Neural cell (in vitro differentiated cells): ENCODE measurements at regions not wholly inside any gene's neighbourhood (a gene's known extent, or its start where the extent isn't known, plus 50 kb on each side); places are given as distances from the start of the nearest gene placed in this dataset.

Source experiments
- H2AFZ ChIP-seq: fragments of 200-600, 300-800 bp; sonication (generic), shearing (Covaris generic); 2 replicates; pipeline ENCODE4 v1.6.0; 2014; ENCODE audit warnings: low read depth, mild to moderate bottlenecking, antibody characterized with exemption, low read length, moderate library complexity
- H3F3A ChIP-seq: fragments of 200-600 bp; shearing (Covaris generic); 2 replicates; pipeline ENCODE4 v1.6.1; 2016; ENCODE audit warnings: mild to moderate bottlenecking, moderate library complexity, mixed read lengths, antibody characterized with exemption, low read length; ENCODE audit not compliant: insufficient read depth, poor library complexity, severe bottlenecking
- H3K27ac ChIP-seq: fragments of 200-600, 300-800 bp; sonication (generic), shearing (Covaris generic); 2 replicates; pipeline ENCODE4 v1.5.1; 2014; ENCODE audit warnings: mild to moderate bottlenecking, low read length, moderate library complexity
- H3K27me3 ChIP-seq: fragments of 300-800, 200-600 bp; sonication (generic), shearing (Covaris generic); 2 replicates; pipeline ENCODE4 v1.6.0; 2014; ENCODE audit warnings: mild to moderate bottlenecking, low read depth, low read length, moderate library complexity; ENCODE audit not compliant: insufficient read depth
- H3K36me3 ChIP-seq: fragments of 300-800, 200-600 bp; sonication (generic), shearing (Covaris generic); 2 replicates; pipeline ENCODE4 v1.5.1; 2014; ENCODE audit warnings: mild to moderate bottlenecking, antibody characterized with exemption, low read length, moderate library complexity; ENCODE audit not compliant: insufficient read depth
- H3K4me2 ChIP-seq: fragments of 300-800, 200-600 bp; sonication (generic), shearing (Covaris generic); 2 replicates; pipeline ENCODE4 v1.6.0; 2014; ENCODE audit warnings: mild to moderate bottlenecking, low read length
- H3K4me3 ChIP-seq: fragments of 300-800, 200-600 bp; sonication (generic), shearing (Covaris generic); 2 replicates; pipeline ENCODE4 v1.5.1; 2014; ENCODE audit warnings: mild to moderate bottlenecking, low read length, moderate library complexity
- H3K79me2 ChIP-seq: fragments of 200-600 bp; shearing (Covaris generic); replicated peaks from 2 replicates; pipeline ENCODE4 v1.6.0; 2014; ENCODE audit warnings: mild to moderate bottlenecking, low read length, moderate library complexity; ENCODE audit not compliant: insufficient read depth
- H3K9ac ChIP-seq: fragments of 300-800, 200-600 bp; sonication (generic), shearing (Covaris generic); 2 replicates; pipeline ENCODE4 v1.6.1; 2016; ENCODE audit warnings: mild to moderate bottlenecking, low read length, mixed read lengths
- H3K9me2 ChIP-seq: fragments of 200-600 bp; shearing (Covaris generic); 2 replicates; pipeline ENCODE4 v1.6.1; 2016; ENCODE audit warnings: mild to moderate bottlenecking, low read length, mixed read lengths; ENCODE audit not compliant: insufficient read depth
- H3K9me3 ChIP-seq: fragments of 200-600, 300-800 bp; sonication (generic), shearing (Covaris generic); 2 replicates; pipeline ENCODE4 v1.6.1; 2016; ENCODE audit warnings: mild to moderate bottlenecking, mixed run types, low read length, moderate library complexity, mixed read lengths
- H4K20me1 ChIP-seq: fragments of 200-600 bp; shearing (Covaris generic); 2 replicates; pipeline ENCODE4 v1.6.1; 2016; ENCODE audit warnings: mild to moderate bottlenecking, mixed run types; ENCODE audit not compliant: insufficient read depth
- CTCF ChIP-seq: fragments of 450-650 bp; IDR thresholded peaks from 2 replicates; pipeline ENCODE4 v1.5.1; 2014; ENCODE audit warnings: antibody characterized with exemption, mild to moderate bottlenecking, moderate library complexity; ENCODE audit not compliant: poor library complexity, severe bottlenecking
- EP300 ChIP-seq: fragments of 450-650 bp; conservative IDR thresholded peaks from 2 replicates; pipeline ENCODE4 v1.6.1; 2014; ENCODE audit warnings: antibody characterized with exemption, mild to moderate bottlenecking, moderate library complexity; ENCODE audit not compliant: poor library complexity, severe bottlenecking
- EZH2 ChIP-seq: fragments of 200-600, 300-800 bp; shearing (Covaris generic), sonication (generic); IDR thresholded peaks from 2 replicates; pipeline ENCODE4 v1.6.1; 2014; ENCODE audit warnings: antibody characterized with exemption, low read length, borderline replicate concordance, mild to moderate bottlenecking; ENCODE audit not compliant: insufficient read depth, poor library complexity, severe bottlenecking
- MXI1 ChIP-seq: fragments of 450-650 bp; conservative IDR thresholded peaks from 2 replicates; pipeline ENCODE4 v1.6.1; 2014; ENCODE audit warnings: antibody characterized with exemption, mild to moderate bottlenecking; ENCODE audit not compliant: poor library complexity, severe bottlenecking
- POLR2AphosphoS5 ChIP-seq: IDR thresholded peaks from 2 replicates; pipeline ENCODE4 v1.6.1; 2012
- RAD21 ChIP-seq: fragments of 450-650 bp; conservative IDR thresholded peaks from 2 replicates; pipeline ENCODE4 v1.6.1; 2014; ENCODE audit warnings: antibody characterized with exemption, mild to moderate bottlenecking, moderate library complexity
- REST ChIP-seq: IDR thresholded peaks from 2 replicates; pipeline ENCODE4 v1.6.1; 2012; ENCODE audit warnings: borderline replicate concordance
- SMC3 ChIP-seq: fragments of 450-650 bp; conservative IDR thresholded peaks from 2 replicates; pipeline ENCODE4 v1.6.1; 2014; ENCODE audit warnings: antibody characterized with exemption, mild to moderate bottlenecking, moderate library complexity; ENCODE audit not compliant: poor library complexity
- TAF1 ChIP-seq: IDR thresholded peaks from 2 replicates; pipeline ENCODE4 v1.6.1; 2012; ENCODE audit warnings: low read depth

- Histone ChIP-seq H3K79me2 (no peaks in the 10 kb centered on the region), H3K36me3 (no peaks in the 10 kb centered on the region), H3K4me3 (no peak overlapping the region), H2AFZ (no peak overlapping the region), H4K20me1 (no peaks in the 10 kb centered on the region), H3K27me3 (no peaks in the 10 kb centered on the region), H3K27ac (no peak overlapping the region), H3K9me3 (no peaks in the 10 kb centered on the region), H3K9me2 (no peaks in the 10 kb centered on the region), H3F3A (no peaks in the 10 kb centered on the region), H3K9ac (no peak overlapping the region), H3K4me2 (no peak overlapping the region)
- TF ChIP-seq TAF1 = no peak
- TF ChIP-seq MXI1 = no peak
- TF ChIP-seq SMC3 = no peak
- no peak for TF ChIP-seq EZH2
- no peak for TF ChIP-seq REST
- TF ChIP-seq EP300 = no peak
- TF ChIP-seq CTCF = no peak
- TF ChIP-seq POLR2AphosphoS5 = no peak
- TF ChIP-seq RAD21 = no peak
Measured at GRCh38 chr2:221657806-221658205, 85.7 kb upstream of the EPHA4 start.

GRCh38 chr2:221655300-221655699 is 83.2 kb upstream of the EPHA4 start:
- Histone ChIP-seq H3K27me3 (no peaks in the 10 kb centered on the region), H3K79me2 (no peaks in the 10 kb centered on the region), H3K9me3 (no peaks in the 10 kb centered on the region), H2AFZ (no peak overlapping the region), H4K20me1 (no peaks in the 10 kb centered on the region), H3F3A (no peaks in the 10 kb centered on the region), H3K9me2 (no peaks in the 10 kb centered on the region), H3K9ac (no peak overlapping the region), H3K4me2 (no peak overlapping the region), H3K27ac (no peak overlapping the region), H3K4me3 (no peak overlapping the region), H3K36me3 (no peaks in the 10 kb centered on the region)
- TF ChIP-seq POLR2AphosphoS5 (peak; percentile 72), CTCF (no peak), TAF1 (no peak), SMC3 (no peak), REST (peak; percentile 39)
